Activated CD4-positive, alpha-beta T cell treated with anti-CD3 and anti-CD28 coated beads, Interleukin-2, amount 10 ng/mL, durations not matched to agents 24 days and 14 days (primary cell): ENCODE measurements at regions not wholly inside any gene's neighbourhood (a gene's known extent, or its start where the extent isn't known, plus 50 kb on each side); places are given as distances from the start of the nearest gene placed in this dataset.
"Not testable (repeated sequence)": the region's sequence is repeated elsewhere in the genome, so short reads cannot be mapped to it uniquely, and the experiment has no call there.

Source experiments
- DNase-seq: peaks from one replicate; pipeline ENCODE4 v3.0.0; 2022
- H3K27ac Mint-ChIP-seq: one replicate; pipeline ENCODE4 v1.8.0; 2022; ENCODE audit warnings: mild to moderate bottlenecking, mixed read lengths
- H3K27me3 Mint-ChIP-seq: one replicate; pipeline ENCODE4 v1.8.0; 2022; ENCODE audit warnings: mixed read lengths
- H3K36me3 Mint-ChIP-seq: one replicate; pipeline ENCODE4 v1.8.0; 2022; ENCODE audit warnings: low read depth, mild to moderate bottlenecking, mixed read lengths
- H3K4me1 Mint-ChIP-seq: one replicate; pipeline ENCODE4 v1.8.0; 2021; ENCODE audit warnings: mixed read lengths
- H3K4me3 Mint-ChIP-seq: one replicate; pipeline ENCODE4 v1.8.0; 2022; ENCODE audit warnings: mild to moderate bottlenecking, moderate library complexity, mixed read lengths
- H3K9me3 Mint-ChIP-seq: one replicate; pipeline ENCODE4 v1.8.0; 2021; ENCODE audit warnings: mixed read lengths
- intact Hi-C: fragments of 100-400 bp; cut with micrococcal nuclease; formaldehyde crosslinking; loops from one replicate; pipeline ENCODE4 v1.15.1; 2023

DNA sequence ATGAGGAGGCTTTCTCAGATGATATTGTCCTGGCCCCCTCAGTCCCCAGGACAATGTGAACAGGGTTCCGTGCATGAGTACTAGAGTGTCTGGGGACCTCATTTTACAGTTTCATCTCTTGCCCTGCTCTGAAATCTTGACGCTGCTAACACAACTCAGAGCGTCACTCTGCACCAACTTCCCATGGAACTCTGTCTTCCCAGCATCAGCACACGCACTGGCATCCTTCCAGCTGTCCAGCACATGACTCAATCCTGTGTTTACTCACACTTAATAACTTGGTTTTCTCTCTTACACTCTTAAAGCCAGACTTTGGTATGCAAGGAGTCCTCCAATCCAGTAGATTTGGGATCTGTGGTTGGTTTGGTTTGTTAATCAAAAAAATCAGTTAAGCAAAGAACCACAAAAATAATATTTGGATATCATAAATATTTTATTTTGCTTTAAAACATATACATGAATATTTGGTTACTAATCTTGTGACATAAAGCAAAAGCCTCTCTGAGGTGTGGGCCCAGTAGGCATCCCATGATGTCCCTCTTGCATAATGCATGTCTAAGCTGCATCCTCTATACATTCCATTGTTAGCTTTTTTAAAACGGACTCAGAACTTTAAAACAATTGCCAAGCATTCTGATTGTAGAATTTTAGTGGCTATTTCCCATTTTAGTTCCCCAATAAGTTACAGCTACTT lies 131.0 kb downstream of the CXCL12 start:
- Mint-ChIP-seq H3K4me1 (no peaks in the 10 kb centered on the region), H3K27ac (no peak overlapping the region), H3K27me3 (no peaks in the 10 kb centered on the region), H3K9me3 (no peaks in the 10 kb centered on the region), H3K4me3 (no peak overlapping the region), H3K36me3 (no peaks in the 10 kb centered on the region)
- intact Hi-C loops: no loop called here
- DNase-seq: no peak

DNA sequence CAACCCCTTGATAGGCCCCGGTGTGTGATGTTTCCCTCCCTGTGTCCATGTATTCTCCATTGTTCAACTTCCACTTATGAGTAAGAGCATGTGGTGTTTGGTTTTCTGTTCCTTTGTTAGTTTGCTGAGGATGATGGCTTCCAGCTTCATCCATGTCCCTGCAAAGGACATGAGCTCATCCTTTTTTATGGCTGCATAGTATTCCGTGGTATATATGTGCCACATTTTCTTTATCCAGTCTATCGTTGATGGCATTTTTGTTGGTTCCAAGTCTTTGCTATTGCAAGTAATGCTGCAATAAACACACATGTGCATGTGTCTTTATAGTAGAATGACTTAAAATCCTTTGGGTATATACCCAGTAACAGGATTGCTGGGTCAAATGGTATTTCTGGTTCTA lies 132.3 kb downstream of the CXCL12 start:
- H3K27me3 Mint-ChIP-seq, H3K36me3 Mint-ChIP-seq, intact Hi-C loops, H3K4me3 Mint-ChIP-seq, H3K9me3 Mint-ChIP-seq, DNase-seq, H3K27ac Mint-ChIP-seq, H3K4me1 Mint-ChIP-seq: not testable (repeated sequence)

GRCh38 chr10:44249933-44250332 lies 135.0 kb downstream of the CXCL12 start:
- H3K36me3 Mint-ChIP-seq, H3K27ac Mint-ChIP-seq, H3K4me1 Mint-ChIP-seq, H3K4me3 Mint-ChIP-seq, DNase-seq, H3K27me3 Mint-ChIP-seq, H3K9me3 Mint-ChIP-seq, intact Hi-C loops: not testable (repeated sequence)

DNA sequence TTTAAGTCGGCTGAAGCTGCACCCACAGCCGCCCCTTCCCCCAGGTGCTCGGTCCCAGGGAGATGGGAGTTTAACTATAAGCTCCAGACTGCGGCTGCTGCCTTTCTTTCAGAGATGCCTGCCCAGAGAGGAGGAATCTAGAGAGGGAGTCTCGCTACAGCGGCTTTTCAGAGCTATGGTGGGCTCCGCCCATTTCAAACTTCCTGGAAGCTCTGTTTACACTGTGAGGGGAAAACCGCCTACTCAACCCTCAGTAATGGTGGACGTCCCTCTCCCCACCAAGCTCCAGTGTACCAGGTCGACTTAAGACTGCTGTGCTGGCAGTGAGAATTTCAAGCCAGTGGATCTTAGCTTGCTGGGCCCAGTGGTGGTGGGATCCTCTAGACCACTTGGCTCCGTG lies 135.4 kb downstream of the CXCL12 start:
- Mint-ChIP-seq H3K4me3 (no peak overlapping the region), H3K27ac (no peak overlapping the region), H3K27me3 (no peaks in the 10 kb centered on the region), H3K9me3 (no peaks in the 10 kb centered on the region), H3K4me1 (no peaks in the 10 kb centered on the region), H3K36me3 (no peaks in the 10 kb centered on the region)
- no peak for DNase-seq
- intact Hi-C loops: no loop called here

GRCh38 chr10:44246700-44247099 lies 138.2 kb downstream of the CXCL12 start:
- H3K4me1 Mint-ChIP-seq, H3K4me3 Mint-ChIP-seq, H3K9me3 Mint-ChIP-seq, intact Hi-C loops, H3K36me3 Mint-ChIP-seq, DNase-seq, H3K27ac Mint-ChIP-seq, H3K27me3 Mint-ChIP-seq: not testable (repeated sequence)

DNA sequence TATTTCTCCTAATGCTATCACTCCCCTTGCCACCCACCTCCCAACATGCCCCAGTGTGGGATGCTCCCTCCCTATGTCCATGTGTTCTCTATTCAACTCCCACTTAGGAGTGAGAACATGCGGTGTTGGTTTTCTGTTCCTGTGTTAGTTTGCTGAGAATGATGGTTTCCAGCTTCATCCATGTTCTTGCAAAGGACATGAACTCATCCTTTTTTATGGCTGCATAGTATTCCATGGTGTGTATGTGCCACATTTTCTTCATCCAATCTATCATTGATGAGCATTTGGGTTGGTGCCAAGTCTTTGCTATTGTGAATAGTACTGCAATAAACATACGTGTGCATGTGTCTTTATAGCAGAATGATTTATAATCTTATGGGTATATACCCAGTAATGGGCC lies 138.6 kb downstream of the CXCL12 start:
- DNase-seq, H3K4me1 Mint-ChIP-seq, H3K4me3 Mint-ChIP-seq, H3K27me3 Mint-ChIP-seq, H3K9me3 Mint-ChIP-seq, H3K36me3 Mint-ChIP-seq, H3K27ac Mint-ChIP-seq, intact Hi-C loops: not testable (repeated sequence)

DNA sequence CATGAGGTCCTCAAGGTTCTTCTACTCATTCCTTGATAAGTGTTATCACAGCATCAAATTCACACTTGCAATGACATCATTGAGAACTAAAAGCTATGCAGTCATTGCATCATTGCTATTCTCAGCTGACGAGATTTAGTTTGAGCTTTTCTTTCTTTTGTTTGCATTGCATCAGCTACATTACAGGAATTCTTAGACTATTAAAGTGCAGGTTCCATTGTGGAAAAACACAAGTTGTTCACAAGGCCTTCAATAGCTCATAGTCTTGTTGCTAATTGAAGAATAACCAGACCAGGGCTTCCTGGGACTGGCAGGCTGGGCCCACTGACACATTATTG lies 139.3 kb downstream of the CXCL12 start:
- Mint-ChIP-seq H3K9me3 (no peaks in the 10 kb centered on the region), H3K4me3 (no peak overlapping the region)
- intact Hi-C loops: no loop called here

GRCh38 chr10:44244745-44245600 lies 139.9 kb downstream of the CXCL12 start:
- Mint-ChIP-seq H3K9me3 (no peaks in the 10 kb centered on the region), H3K4me3 (no peak overlapping the region), H3K27ac (no peak overlapping the region), H3K4me1 (no peaks in the 10 kb centered on the region), H3K27me3 (no peaks in the 10 kb centered on the region), H3K36me3 (no peaks in the 10 kb centered on the region)
- no peak for DNase-seq
- intact Hi-C loops: no loop called here

More for the DNA sequence above, 139.3 kb downstream of the CXCL12 start:
- Mint-ChIP-seq H3K27ac (no peak overlapping the region), H3K36me3 (no peaks in the 10 kb centered on the region), H3K4me1 (no peaks in the 10 kb centered on the region), H3K27me3 (no peaks in the 10 kb centered on the region)
- no peak for DNase-seq

GRCh38 chr10:44243851-44244510 lies 140.9 kb downstream of the CXCL12 start:
- Mint-ChIP-seq H3K27ac (no peak overlapping the region), H3K9me3 (no peaks in the 10 kb centered on the region), H3K36me3 (no peaks in the 10 kb centered on the region), H3K27me3 (no peaks in the 10 kb centered on the region), H3K4me1 (no peaks in the 10 kb centered on the region), H3K4me3 (no peak overlapping the region)
- DNase-seq: no peak
- intact Hi-C loops: no loop called here

DNA sequence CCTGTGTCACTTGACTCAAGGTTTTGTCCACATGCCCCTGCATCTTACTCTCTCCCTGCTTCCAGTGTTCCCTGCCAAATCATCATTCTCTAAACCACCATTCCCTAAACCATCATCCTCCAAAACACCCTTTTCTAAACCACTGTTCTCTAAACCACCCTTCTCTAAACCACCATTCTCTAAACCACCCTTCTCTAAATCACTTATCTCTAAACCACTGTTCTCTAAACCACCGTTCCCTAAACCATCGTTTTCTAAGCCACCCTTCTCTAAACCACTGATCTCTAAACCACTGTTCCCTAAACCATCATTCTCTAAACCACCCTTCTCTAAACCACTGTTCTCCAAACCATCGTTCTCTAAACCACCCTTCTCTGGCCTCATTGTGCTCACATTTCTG lies 142.1 kb downstream of the CXCL12 start:
- Mint-ChIP-seq H3K36me3 (no peaks in the 10 kb centered on the region), H3K27ac (no peak overlapping the region), H3K9me3 (no peaks in the 10 kb centered on the region), H3K4me1 (no peaks in the 10 kb centered on the region), H3K4me3 (no peak overlapping the region), H3K27me3 (no peaks in the 10 kb centered on the region)
- no peak for DNase-seq
- intact Hi-C loops: no loop called here

DNA sequence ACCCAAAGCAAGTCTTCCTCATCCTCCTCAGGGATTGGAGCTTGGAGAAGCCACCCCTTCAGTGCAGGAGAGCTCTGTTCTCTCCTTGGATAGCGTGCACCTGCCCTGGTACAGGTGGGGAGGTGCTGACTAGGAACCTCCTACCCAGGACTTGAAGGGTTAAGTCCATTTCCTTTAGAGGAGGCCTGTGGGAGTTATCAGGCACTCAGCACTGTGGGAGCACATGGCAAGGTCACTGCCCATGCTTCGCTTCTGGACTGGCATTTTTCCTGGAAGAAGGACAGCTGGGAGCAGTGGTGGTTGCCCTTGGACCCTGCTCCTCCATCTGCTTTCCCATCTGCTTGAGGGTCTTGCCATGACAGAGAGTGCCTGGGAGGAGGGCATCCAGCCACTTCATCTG lies 142.8 kb downstream of the CXCL12 start:
- H3K4me3 Mint-ChIP-seq: no peak overlapping the region
- H3K27ac Mint-ChIP-seq: no peak overlapping the region
- intact Hi-C loops: no loop called here
- no peaks in the 10 kb centered on the region for H3K36me3 Mint-ChIP-seq
- H3K9me3 Mint-ChIP-seq: no peaks in the 10 kb centered on the region
- no peaks in the 10 kb centered on the region for H3K4me1 Mint-ChIP-seq
- H3K27me3 Mint-ChIP-seq: no peaks in the 10 kb centered on the region
- no peak for DNase-seq

GRCh38 chr10:44240584-44241205 lies 144.2 kb downstream of the CXCL12 start:
- Mint-ChIP-seq H3K9me3 (no peaks in the 10 kb centered on the region), H3K4me1 (no peaks in the 10 kb centered on the region), H3K27me3 (no peaks in the 10 kb centered on the region), H3K27ac (no peak overlapping the region), H3K4me3 (no peak overlapping the region), H3K36me3 (no peaks in the 10 kb centered on the region)
- DNase-seq: no peak
- intact Hi-C loops: no loop called here

DNA sequence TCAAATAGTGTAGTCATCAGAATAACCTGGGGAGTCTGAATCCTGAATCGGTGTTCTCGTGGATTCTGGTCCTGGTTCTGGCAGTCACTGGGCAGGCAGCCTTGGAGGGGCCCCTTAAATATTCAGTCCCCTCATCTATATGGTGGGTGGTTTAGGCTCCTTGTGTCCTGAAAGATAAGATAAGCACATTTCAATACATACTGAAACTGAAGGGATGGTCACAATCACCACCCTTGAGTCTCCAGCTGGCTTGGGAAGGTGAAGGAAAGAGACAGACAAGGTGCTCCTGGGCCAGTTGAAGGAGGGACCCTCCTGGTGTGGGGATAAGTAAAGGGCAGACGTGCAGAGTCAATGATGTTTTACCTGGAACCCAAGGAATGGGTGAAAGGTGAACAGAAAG lies 146.7 kb downstream of the CXCL12 start:
- no peak overlapping the region for H3K4me3 Mint-ChIP-seq
- peaks cover 3% of the 10 kb centered on the region for H3K9me3 Mint-ChIP-seq
- DNase-seq: no peak
- no peak overlapping the region for H3K27ac Mint-ChIP-seq
- H3K4me1 Mint-ChIP-seq: no peaks in the 10 kb centered on the region
- H3K27me3 Mint-ChIP-seq: no peaks in the 10 kb centered on the region
- no peaks in the 10 kb centered on the region for H3K36me3 Mint-ChIP-seq
- intact Hi-C loops: no loop called here
